Stimulated activated CD4-positive, alpha-beta T cell treated with anti-CD3 and anti-CD28 coated beads, TNF-alpha, amount 100 ng/mL, for 48 hours (primary cell): ENCODE measurements at regions not wholly inside any gene's neighbourhood (a gene's known extent, or its start where the extent isn't known, plus 50 kb on each side); places are given as distances from the start of the nearest gene placed in this dataset.
A peak's percentile ranks its signal among the peaks of the same experiment; 100 is the strongest.
"Not testable (repeated sequence)": the region's sequence is repeated elsewhere in the genome, so short reads cannot be mapped to it uniquely, and the experiment has no call there.

Experiments used
- DNase-seq, 3 donors: peaks; one replicate each; pipeline ENCODE4 v3.0.0-alpha.2; 2020; ENCODE audit warnings: low read depth in 3 of 3

GRCh38 chr5:87105577-87105976, 162.1 kb upstream of the RASA1 start:
- no peak for DNase-seq

- no peak for DNase-seq
Measured at GRCh38 chr5:87109746-87110145, 157.9 kb upstream of the RASA1 start.

- DNase-seq, result no peak
Measured at GRCh38 chr5:87110721-87111120, 157.0 kb upstream of the RASA1 start.

GRCh38 chr5:87113861-87114260, 153.8 kb upstream of the RASA1 start:
- no peak for DNase-seq

- DNase-seq, result no peak
Measured at GRCh38 chr5:87114631-87115030, 153.1 kb upstream of the RASA1 start.

GRCh38 chr5:87115839-87116364, 151.8 kb upstream of the RASA1 start:
- DNase-seq, result no peak

GRCh38 chr5:87116825-87117512, 150.7 kb upstream of the RASA1 start:
- DNase-seq, result no peak

- no peak for DNase-seq
Measured at GRCh38 chr5:87119588-87119987, 148.1 kb upstream of the RASA1 start.

GRCh38 chr5:87120518-87121303, 147.0 kb upstream of the RASA1 start:
- DNase-seq, result peak in 1 of 3 donors; percentile 1

GRCh38 chr5:87121304-87122150, 146.2 kb upstream of the RASA1 start:
- DNase-seq, result peak in 2 of 3 donors; percentile 8 to 17

GRCh38 chr5:87122151-87122977, 145.3 kb upstream of the RASA1 start:
- DNase-seq, result no peak

- no peak for DNase-seq
Measured at GRCh38 chr5:87125766-87126165, 141.9 kb upstream of the RASA1 start.

GRCh38 chr5:87126869-87127268, 140.8 kb upstream of the RASA1 start:
- no peak for DNase-seq

- no peak for DNase-seq
Measured at GRCh38 chr5:87127426-87127825, 140.3 kb upstream of the RASA1 start.

- no peak for DNase-seq
Measured at GRCh38 chr5:87127956-87128687, 139.6 kb upstream of the RASA1 start.

GRCh38 chr5:87129046-87129445, 138.6 kb upstream of the RASA1 start:
- no peak for DNase-seq

GRCh38 chr5:87132696-87133095, 135.0 kb upstream of the RASA1 start:
- no peak for DNase-seq

GRCh38 chr5:87134513-87134912, 133.2 kb upstream of the RASA1 start:
- DNase-seq, result not testable (repeated sequence)

- DNase-seq, result no peak
Measured at GRCh38 chr5:87136096-87136495, 131.6 kb upstream of the RASA1 start.

GRCh38 chr5:87136733-87137132, 130.9 kb upstream of the RASA1 start:
- DNase-seq, result no peak

- DNase-seq, result no peak
Measured at GRCh38 chr5:87137283-87137682, 130.4 kb upstream of the RASA1 start.
